SJCRH30 (cell line): ENCODE measurements at regions not wholly inside any gene's neighbourhood (a gene's known extent, or its start where the extent isn't known, plus 50 kb on each side); places are given as distances from the start of the nearest gene placed in this dataset.

ENCODE experiments used
- DNase-seq, 2 experiments: peaks; one replicate each; pipeline ENCODE4 v3.0.0-alpha.2; 2015 to 2020
- H3K27ac ChIP-seq: fragments of 250-450 bp; sonication (Bioruptor Pico); 2 replicates; pipeline ENCODE4 v1.5.1; 2020; ENCODE audit warnings: mild to moderate bottlenecking, moderate library complexity
- H3K27me3 ChIP-seq: fragments of 250-450 bp; sonication (Bioruptor Pico); 2 replicates; pipeline ENCODE4 v1.5.1; 2020; ENCODE audit warnings: mild to moderate bottlenecking, moderate library complexity
- H3K36me3 ChIP-seq: fragments of 250-450 bp; sonication (Bioruptor Pico); 2 replicates; pipeline ENCODE4 v1.5.1; 2020; ENCODE audit warnings: mild to moderate bottlenecking, moderate library complexity
- H3K4me1 ChIP-seq: fragments of 250-450 bp; sonication (Bioruptor Pico); 2 replicates; pipeline ENCODE4 v1.5.1; 2020; ENCODE audit warnings: mild to moderate bottlenecking, moderate library complexity
- H3K4me3 ChIP-seq: fragments of 250-450 bp; sonication (Bioruptor Pico); 2 replicates; pipeline ENCODE4 v1.5.1; 2020; ENCODE audit warnings: mild to moderate bottlenecking, moderate library complexity
- H3K9me3 ChIP-seq: fragments of 250-450 bp; sonication (Bioruptor Pico); replicated peaks from 2 replicates; pipeline ENCODE4 v1.5.1; 2020; ENCODE audit warnings: mild to moderate bottlenecking, moderate library complexity

DNA sequence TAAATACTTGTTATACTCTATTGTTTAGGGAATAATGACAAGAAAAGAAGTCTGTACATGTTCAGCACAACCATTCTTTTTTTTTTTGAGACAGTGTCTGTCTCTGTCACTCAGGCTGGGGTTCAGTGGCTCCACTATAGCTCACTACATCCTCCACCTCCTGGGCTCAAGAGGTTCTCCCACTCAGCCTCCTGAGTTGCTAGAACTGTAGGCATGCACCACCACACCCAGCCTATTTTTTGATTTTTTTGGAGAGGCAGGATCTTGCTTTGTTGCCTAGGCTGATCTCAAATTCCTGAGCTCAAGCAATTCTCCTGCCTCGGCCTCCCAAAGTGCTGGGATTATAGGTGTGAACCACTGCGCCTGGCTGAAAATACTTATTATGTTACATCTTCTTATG lies 250.0 kb downstream of the MIAT start:
- H3K27me3 ChIP-seq, result no peaks in the 10 kb centered on the region

DNA sequence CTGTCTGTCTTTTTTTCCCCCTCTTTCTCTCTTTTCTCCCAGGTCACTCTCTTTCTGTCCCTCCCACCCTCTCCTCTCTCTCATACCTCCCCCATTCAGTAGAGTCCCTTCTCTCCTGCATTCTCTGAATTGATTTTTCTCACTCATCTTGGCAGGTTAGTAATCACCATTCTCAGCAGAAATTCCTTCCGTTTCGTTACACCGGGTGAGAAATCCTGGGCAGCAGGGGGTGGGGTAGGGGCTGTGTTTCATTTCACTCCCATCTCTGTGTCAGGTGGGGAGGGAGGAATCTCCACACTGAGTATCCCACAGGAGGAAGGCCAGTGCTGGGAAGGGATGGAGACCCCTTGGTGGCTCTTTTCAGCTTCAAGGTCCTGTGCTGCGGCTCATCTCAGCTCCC lies 253.5 kb downstream of the MIAT start:
- Histone ChIP-seq H3K4me3 (no peak overlapping the region), H3K36me3 (no peaks in the 10 kb centered on the region), H3K27me3 (no peaks in the 10 kb centered on the region), H3K27ac (no peak overlapping the region), H3K4me1 (no peaks in the 10 kb centered on the region), H3K9me3 (no peaks in the 10 kb centered on the region)
- DNase-seq, result no peak

More for the DNA sequence above, 250.0 kb downstream of the MIAT start:
- peaks cover 6% of the 10 kb centered on the region; the same call in 1 of the 2 replicates for H3K4me1 ChIP-seq
- H3K9me3 ChIP-seq, result no peaks in the 10 kb centered on the region
- H3K36me3 ChIP-seq, result no peaks in the 10 kb centered on the region
- H3K27ac ChIP-seq, result no peak overlapping the region
- no peak for DNase-seq
- no peak overlapping the region for H3K4me3 ChIP-seq

DNA sequence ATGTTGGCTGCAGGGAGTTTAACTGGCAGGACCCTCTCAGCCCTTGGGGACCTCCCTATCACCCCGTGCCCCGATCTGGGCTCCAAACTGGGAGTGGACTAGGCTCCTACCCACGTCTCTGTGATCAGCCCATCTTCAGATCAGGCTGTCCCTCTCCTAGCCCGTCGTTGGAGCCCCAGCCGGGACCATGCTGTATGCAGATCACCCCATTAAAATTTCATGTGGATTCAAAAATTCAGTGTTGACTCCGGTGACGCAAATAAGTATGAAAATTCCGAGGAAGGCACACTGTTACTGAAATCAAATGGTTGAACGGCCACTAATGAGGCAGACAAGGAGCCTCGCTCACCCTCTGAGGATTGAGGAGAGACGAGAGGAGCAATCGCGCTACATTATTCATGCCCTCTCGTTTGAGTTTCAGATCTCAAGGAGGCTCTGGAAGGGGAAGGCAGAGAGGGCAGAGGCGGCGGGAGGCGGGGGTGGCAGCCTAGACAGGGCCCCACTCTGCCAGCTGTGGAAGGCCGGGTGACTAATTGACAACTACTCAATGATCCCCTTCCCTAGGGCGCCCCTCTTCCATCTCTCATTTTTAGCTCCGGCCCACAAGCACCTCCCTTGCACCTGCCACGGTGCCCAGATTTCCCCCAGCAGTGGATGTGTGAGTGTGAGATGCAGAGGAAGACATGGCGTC lies 255.4 kb downstream of the MIAT start:
- Histone ChIP-seq H3K36me3 (no peaks in the 10 kb centered on the region), H3K27ac (no peak overlapping the region), H3K27me3 (no peaks in the 10 kb centered on the region), H3K4me3 (no peak overlapping the region), H3K4me1 (no peaks in the 10 kb centered on the region), H3K9me3 (no peaks in the 10 kb centered on the region)
- no peak for DNase-seq

DNA sequence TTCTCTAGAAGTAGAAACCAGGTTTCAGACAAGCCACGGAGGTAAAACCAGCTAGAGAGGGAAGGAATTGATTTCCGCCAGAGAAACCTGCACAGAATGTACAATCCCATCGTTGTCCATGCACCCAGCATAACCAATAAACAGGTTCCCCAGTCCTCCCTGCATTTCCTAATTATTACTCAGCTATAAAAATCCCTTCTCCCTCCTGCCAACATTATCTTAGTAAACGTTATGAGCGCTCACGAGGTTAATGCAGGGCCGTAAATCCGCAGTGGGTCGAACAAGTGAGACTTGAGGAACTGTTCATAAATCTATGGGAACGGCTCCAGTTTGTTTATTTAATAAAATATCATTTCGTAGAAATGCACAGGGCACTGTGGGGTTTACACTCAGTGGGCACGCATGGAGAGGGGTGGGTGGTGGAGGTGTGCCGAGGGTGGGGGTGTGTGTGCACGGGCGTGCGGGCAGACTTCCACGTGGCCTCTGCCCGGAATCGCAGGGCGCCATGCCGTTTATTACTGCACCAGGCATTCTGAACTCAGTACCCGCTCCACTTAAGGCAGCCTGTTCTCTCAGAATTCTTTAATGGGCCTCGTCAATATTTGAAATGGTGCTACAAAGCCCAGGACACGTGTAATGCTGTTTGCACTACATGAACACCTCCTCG lies 257.3 kb downstream of the MIAT start:
- H3K27me3 ChIP-seq, result no peaks in the 10 kb centered on the region
- DNase-seq, result no peak
- H3K9me3 ChIP-seq, result no peaks in the 10 kb centered on the region

DNA sequence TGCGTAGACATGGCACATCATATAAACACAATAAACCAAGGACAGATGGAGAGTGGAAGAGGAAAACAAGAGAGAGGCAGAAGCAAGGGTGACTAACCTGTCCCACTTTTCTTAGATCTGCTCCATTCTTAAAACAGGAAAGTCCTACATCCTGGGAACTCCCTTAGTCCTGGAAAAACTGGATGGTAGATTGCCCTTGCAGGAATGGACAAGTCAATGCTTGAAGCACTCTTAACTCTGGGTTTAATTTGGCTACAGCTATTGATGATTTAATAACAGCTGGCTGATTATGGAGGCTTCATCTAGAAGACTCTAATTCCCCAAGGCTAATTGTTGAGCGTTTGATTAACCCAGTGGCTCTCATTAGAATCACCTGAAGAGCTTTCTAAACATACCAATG lies 258.8 kb downstream of the MIAT start:
- DNase-seq, result no peak
- H3K27me3 ChIP-seq, result no peaks in the 10 kb centered on the region
- H3K36me3 ChIP-seq, result no peaks in the 10 kb centered on the region
- H3K4me1 ChIP-seq, result 0 out of 2 replicates have a peak, but pooled peaks cover 2% of the 10 kb centered on the region
- H3K9me3 ChIP-seq, result no peaks in the 10 kb centered on the region
- no peak overlapping the region for H3K27ac ChIP-seq
- no peak overlapping the region for H3K4me3 ChIP-seq

More for the DNA sequence above, 257.3 kb downstream of the MIAT start:
- H3K27ac ChIP-seq, result no peak overlapping the region
- H3K4me3 ChIP-seq, result no peak overlapping the region
- no peaks in the 10 kb centered on the region for H3K36me3 ChIP-seq
- H3K4me1 ChIP-seq, result 0 out of 2 replicates have a peak, but pooled peaks cover 2% of the 10 kb centered on the region

DNA sequence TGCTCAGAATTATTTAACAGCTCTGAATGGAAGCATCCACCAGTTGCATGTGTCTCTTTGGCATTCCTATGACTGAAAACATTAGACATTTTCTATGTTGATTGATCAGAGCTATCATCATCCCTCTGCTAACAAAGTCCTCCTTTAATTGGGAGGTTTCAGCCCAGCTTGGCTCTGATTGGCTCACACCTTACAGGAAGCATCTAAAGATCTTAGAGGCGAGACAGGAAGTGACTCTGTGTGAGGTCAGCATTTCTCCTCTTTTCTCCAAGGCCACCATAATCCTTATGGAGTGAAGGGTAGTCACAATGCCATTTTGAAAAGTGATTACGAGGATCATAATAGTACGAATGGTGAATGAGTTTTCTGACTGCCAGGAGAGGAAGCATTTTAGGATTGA lies 260.8 kb downstream of the MIAT start:
- Histone ChIP-seq H3K36me3 (no peaks in the 10 kb centered on the region), H3K27ac (no peak overlapping the region), H3K9me3 (no peaks in the 10 kb centered on the region), H3K27me3 (no peaks in the 10 kb centered on the region), H3K4me1 (0 out of 2 replicates have a peak, but pooled peaks cover 2% of the 10 kb centered on the region), H3K4me3 (no peak overlapping the region)
- DNase-seq, result no peak

DNA sequence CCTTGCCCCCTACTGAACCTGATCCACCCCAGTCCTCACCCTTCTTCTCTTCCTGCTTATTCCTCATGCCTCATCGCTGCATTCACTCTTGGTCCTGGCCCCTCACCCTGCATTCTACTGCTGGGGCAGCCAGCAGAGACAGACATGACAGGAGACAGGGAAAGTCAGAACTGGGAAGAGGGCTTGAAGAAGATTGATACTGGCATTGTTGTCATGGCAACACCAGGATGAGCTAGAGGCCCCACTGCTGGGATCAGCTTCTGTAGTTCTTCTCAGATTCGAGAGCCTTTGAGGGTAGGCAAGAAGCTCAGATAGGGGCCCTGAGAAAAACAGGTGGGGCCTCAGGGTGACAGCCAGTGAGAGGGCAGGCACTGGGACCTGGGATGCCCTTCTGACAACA lies 264.3 kb downstream of the MIAT start:
- Histone ChIP-seq H3K4me1 (0 out of 2 replicates have a peak, but pooled peaks cover 2% of the 10 kb centered on the region), H3K4me3 (no peak overlapping the region), H3K9me3 (no peaks in the 10 kb centered on the region), H3K27me3 (no peaks in the 10 kb centered on the region), H3K27ac (no peak overlapping the region), H3K36me3 (no peaks in the 10 kb centered on the region)
- no peak for DNase-seq

DNA sequence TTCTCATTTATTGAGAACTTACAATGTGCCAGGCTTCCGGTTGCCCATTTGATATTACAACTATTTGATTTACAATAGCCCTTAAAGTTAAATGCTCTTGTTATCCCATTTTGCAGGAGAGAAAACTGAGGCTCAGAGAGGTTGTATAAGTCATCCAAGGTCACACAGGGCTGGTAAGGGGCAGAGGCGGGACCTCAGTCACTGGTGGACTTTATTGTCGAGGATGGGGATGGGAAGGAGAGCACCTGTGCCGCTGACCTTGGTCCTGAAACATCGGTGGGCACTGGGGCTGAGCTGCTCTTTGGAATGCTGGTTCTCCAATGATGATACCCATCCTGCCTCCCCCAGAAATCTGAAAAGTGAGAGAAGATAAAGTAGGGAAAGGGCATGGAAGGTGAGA lies 265.4 kb downstream of the MIAT start:
- no peak overlapping the region for H3K27ac ChIP-seq
- no peaks in the 10 kb centered on the region for H3K27me3 ChIP-seq
- peak; percentile 12 to 49 for DNase-seq
- no peaks in the 10 kb centered on the region for H3K36me3 ChIP-seq
- H3K4me3 ChIP-seq, result no peak overlapping the region
- 0 out of 2 replicates have a peak, but pooled peaks cover 2% of the 10 kb centered on the region for H3K4me1 ChIP-seq
- no peaks in the 10 kb centered on the region for H3K9me3 ChIP-seq

DNA sequence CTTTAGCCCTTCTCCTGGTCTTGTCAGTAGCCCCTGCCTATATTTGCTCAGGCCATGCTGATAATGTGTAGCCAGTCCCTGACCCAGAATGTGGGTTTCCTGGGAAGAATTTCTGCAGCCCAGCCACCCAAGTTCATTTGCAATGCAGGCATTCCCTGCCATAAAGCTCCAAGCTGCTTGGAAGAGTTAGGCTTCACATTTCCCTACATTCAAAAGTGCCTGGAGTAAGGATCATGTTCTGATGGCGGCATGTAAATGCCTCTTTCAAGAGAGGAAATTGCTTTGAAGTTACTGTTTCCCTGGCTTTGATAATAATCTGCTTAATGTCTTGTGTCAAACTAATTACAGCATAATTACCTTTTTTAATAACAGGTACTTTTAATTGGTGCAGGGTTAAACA lies 266.1 kb downstream of the MIAT start:
- Histone ChIP-seq H3K36me3 (no peaks in the 10 kb centered on the region), H3K27ac (no peak overlapping the region), H3K27me3 (no peaks in the 10 kb centered on the region), H3K4me1 (0 out of 2 replicates have a peak, but pooled peaks cover under 1% of the 10 kb centered on the region), H3K4me3 (no peak overlapping the region), H3K9me3 (no peaks in the 10 kb centered on the region)
- no peak for DNase-seq

DNA sequence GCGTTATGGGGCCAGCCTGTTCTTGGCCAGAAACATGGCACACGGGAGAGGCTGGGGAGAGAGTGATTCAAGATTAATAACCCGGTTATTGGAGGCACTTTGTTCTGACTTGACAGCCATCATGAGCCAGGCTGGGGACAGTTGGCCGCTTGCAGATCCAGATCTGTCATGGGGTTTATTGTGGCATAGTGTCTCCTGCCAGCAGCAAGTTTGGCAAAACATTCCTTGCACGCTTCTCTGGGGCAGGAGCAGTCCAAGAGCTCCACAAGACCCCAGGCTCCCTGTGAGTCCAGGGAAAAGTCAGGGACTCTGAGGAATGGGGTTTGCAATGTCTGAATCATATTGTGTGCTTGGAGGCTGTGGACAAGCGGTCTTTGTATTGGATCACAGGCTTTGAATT lies 270.4 kb downstream of the MIAT start:
- H3K27me3 ChIP-seq, result no peaks in the 10 kb centered on the region
- no peaks in the 10 kb centered on the region for H3K4me1 ChIP-seq
- no peak for DNase-seq
- no peaks in the 10 kb centered on the region for H3K9me3 ChIP-seq
- H3K27ac ChIP-seq, result no peak overlapping the region
- H3K4me3 ChIP-seq, result no peak overlapping the region
- H3K36me3 ChIP-seq, result no peaks in the 10 kb centered on the region

DNA sequence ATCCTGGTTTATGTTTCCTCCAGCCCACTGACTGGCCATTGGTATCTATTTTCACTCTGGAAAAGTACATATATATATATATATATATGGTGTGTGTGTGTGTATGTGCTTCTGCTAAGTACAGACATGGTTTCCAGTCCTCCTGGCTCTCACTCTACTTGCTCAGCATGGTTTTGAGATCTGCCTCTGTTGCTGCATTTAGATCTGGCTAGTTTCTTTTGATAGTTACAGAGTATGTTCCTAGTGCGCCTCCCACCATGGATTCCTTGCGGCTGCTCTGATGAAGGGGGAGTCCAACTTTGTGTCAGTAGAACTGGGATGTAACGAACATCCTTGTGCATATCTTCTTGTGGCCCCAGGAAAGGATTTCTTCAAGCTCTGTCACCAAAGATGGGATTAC lies 274.1 kb downstream of the MIAT start:
- Histone ChIP-seq H3K4me3 (no peak overlapping the region), H3K9me3 (no peaks in the 10 kb centered on the region), H3K27me3 (no peaks in the 10 kb centered on the region), H3K27ac (no peak overlapping the region), H3K4me1 (no peaks in the 10 kb centered on the region), H3K36me3 (no peaks in the 10 kb centered on the region)
- DNase-seq, result no peak

DNA sequence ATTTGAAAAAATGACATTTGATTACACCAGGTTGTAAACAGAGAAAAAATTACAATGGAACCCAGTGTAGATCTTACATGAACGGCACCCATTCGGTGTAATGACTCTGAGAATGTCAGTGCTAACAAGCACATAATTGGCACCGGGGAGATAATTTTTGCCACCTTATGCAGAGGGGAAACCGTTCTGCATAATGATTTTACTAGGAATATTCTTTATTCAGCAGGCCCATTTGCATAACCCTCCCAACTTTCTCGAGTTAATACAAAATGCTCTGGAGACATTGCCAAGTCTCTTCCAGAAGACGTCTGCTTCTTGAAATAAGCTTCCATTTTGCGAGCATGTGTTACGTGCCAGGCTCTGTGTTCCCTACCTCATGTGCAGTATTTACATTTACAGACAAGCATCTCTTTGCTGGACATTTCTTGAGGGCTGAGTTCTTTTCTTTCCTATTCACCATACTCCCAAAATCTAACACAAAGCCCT lies 275.8 kb downstream of the MIAT start:
- no peak for DNase-seq
- Histone ChIP-seq H3K9me3 (0 out of 2 replicates have a peak, but pooled peaks cover 5% of the 10 kb centered on the region), H3K36me3 (no peaks in the 10 kb centered on the region), H3K27ac (no peak overlapping the region), H3K4me3 (no peak overlapping the region), H3K27me3 (no peaks in the 10 kb centered on the region), H3K4me1 (no peaks in the 10 kb centered on the region)

DNA sequence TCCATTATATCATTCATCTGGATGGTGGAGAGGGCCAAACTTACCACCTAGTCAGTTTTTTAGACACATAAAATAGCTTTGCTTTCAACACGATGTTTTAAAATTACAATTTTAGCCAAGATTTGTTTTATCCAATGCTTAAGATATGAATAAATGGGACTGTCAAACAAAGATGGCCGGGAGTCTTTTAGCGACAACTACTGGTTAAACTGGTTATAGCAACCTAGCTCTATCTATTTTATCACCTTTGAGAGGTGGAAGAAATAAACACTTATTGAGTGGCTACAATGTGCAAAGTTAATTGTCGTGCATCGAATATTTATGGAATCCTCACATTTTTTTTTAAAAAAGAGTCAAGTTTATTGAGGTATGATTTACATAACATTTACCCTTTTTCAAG lies 279.8 kb downstream of the MIAT start:
- no peaks in the 10 kb centered on the region for H3K27me3 ChIP-seq
- H3K4me3 ChIP-seq, result no peak overlapping the region
- no peaks in the 10 kb centered on the region for H3K36me3 ChIP-seq
- H3K4me1 ChIP-seq, result peaks cover 5% of the 10 kb centered on the region; the same call in 1 of the 2 replicates
- no peak for DNase-seq
- no peak overlapping the region for H3K27ac ChIP-seq
- H3K9me3 ChIP-seq, result 0 out of 2 replicates have a peak, but pooled peaks cover 5% of the 10 kb centered on the region

DNA sequence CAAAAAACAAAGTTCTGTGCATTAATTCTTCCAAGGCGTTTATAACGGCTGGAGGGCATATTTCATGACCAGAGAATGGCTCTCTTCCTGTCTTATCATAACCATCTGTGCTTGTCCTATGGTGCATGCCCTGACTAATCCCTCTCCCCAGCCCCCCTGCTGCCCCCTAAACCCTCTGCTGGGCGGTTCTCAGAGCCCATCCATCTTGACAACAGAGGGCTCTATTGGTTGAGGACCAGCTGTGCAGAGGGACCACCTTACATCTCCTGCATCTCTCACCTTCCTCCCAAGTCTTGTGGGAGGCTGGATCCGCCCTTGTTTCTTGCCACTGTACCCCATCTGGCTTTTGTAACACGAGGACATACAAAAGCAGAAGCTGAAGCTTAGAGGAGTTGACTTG lies 282.1 kb downstream of the MIAT start:
- DNase-seq, result peak; percentile 23 to 50
- Histone ChIP-seq H3K4me1 (peaks cover 10% of the 10 kb centered on the region; the same call in 1 of the 2 replicates), H3K36me3 (no peaks in the 10 kb centered on the region), H3K9me3 (0 out of 2 replicates have a peak, but pooled peaks cover 5% of the 10 kb centered on the region), H3K4me3 (no peak overlapping the region), H3K27me3 (no peaks in the 10 kb centered on the region), H3K27ac (no peak overlapping the region)

DNA sequence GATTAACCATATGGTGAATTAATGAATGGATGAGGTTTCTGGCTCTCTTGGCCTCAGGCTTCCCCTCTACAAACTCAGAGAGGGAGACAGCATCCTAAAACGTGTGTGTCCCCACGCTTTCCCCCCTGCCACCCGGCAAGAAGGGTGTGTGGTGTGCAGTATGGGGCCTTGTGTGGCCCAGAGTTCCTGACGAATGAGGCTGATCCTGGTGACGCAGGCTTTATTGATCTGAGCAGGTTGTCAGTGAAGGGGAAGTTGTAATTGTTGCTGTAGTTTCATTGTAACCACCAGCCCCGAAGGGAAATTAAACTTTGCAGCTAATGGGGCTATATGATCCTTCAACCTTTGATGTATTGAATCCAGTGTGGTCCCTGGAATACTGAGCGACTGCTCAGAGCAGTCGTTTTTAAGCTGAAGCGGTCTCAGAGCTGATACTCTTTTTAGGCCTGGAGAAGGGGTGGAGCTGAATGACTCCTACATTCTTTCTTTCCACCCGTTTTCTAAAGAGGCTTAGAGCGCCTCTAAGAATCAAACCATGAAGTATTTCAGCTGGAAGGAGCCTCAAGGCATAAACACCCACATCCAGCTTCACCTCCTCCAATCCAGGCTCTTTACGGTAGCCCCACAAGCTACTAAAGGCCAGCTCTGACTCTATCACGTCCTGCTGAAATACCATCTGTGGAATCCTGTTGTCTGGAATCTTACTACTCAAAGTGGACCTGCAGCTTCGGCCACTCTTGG lies 284.7 kb downstream of the MIAT start:
- no peaks in the 10 kb centered on the region for H3K27me3 ChIP-seq
- H3K4me1 ChIP-seq, result peaks cover 10% of the 10 kb centered on the region; the same call in 1 of the 2 replicates
- no peak overlapping the region for H3K27ac ChIP-seq
- H3K9me3 ChIP-seq, result 0 out of 2 replicates have a peak, but pooled peaks cover 5% of the 10 kb centered on the region
- DNase-seq, result peak in 1 of 2 experiments; percentile 22
- no peak overlapping the region for H3K4me3 ChIP-seq
- no peaks in the 10 kb centered on the region for H3K36me3 ChIP-seq
